Effector memory CD8-positive, alpha-beta T cell (primary cell): ENCODE measurements at regions not wholly inside any gene's neighbourhood (a gene's known extent, or its start where the extent isn't known, plus 50 kb on each side); places are given as distances from the start of the nearest gene placed in this dataset.
"Not testable (repeated sequence)": the region's sequence is repeated elsewhere in the genome, so short reads cannot be mapped to it uniquely, and the experiment has no call there.

Source experiments
- ATAC-seq: fragments of 150-1000 bp; cut with Tn5 transposase; replicated peaks from 2 replicates; pipeline ENCODE4 v1.10.0; 2021; ENCODE audit warnings: mild to moderate bottlenecking, moderate library complexity
- DNase-seq, 3 experiments: peaks; one replicate each; pipeline ENCODE4 v3.0.0; 2021
- H3K27ac Mint-ChIP-seq, 2 donors: one replicate each; pipeline ENCODE4 v1.8.0; 2022; ENCODE audit warnings: mild to moderate bottlenecking in 2 of 2, mixed read lengths in 2 of 2, moderate library complexity in 2 of 2
- H3K27me3 Mint-ChIP-seq, 2 donors: one replicate each; pipeline ENCODE4 v1.8.0; 2022; ENCODE audit warnings: mixed read lengths in 2 of 2
- H3K36me3 Mint-ChIP-seq: one replicate; pipeline ENCODE4 v1.8.0; 2022; ENCODE audit warnings: mild to moderate bottlenecking, moderate library complexity, mixed read lengths; ENCODE audit not compliant: insufficient read depth
- H3K4me1 Mint-ChIP-seq, 2 donors: one replicate each; pipeline ENCODE4 v1.8.0; 2022; ENCODE audit warnings: low read depth in 2 of 2, mixed read lengths in 2 of 2
- H3K4me3 Mint-ChIP-seq, 2 donors: one replicate each; pipeline ENCODE4 v1.8.0; 2022; ENCODE audit warnings: mild to moderate bottlenecking in 2 of 2, mixed read lengths in 2 of 2, moderate library complexity in 2 of 2
- H3K9me3 Mint-ChIP-seq, 2 donors: one replicate each; pipeline ENCODE4 v1.8.0; 2022; ENCODE audit warnings: mixed read lengths in 2 of 2

DNA sequence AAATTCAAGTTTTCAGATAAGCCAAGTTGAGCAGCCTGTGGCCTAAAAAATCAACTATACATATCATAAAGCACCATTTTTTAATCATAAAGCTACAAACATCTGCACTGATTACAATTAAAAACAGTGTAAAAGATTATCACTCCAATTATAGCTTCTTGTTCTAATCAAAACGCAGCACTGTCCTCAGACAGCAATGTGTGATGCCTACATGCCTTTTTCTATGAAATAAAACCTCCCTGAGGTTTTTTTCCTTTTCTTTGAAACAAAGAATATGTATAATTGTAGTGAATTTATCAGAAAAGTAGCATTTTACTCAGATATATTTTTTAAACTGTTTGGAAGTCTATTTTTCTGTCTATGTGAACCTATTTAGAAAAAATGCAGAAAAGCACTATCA is 366.1 kb upstream of the CCNH start:
- Mint-ChIP-seq H3K4me3 (no peak overlapping the region), H3K27ac (no peak overlapping the region), H3K27me3 (peaks cover 24 to 44% of the 10 kb centered on the region in 2 donors), H3K4me1 (no peaks in the 10 kb centered on the region), H3K9me3 (no peaks in the 10 kb centered on the region), H3K36me3 (no peaks in the 10 kb centered on the region)
- no peak for ATAC-seq
- no peak for DNase-seq

DNA sequence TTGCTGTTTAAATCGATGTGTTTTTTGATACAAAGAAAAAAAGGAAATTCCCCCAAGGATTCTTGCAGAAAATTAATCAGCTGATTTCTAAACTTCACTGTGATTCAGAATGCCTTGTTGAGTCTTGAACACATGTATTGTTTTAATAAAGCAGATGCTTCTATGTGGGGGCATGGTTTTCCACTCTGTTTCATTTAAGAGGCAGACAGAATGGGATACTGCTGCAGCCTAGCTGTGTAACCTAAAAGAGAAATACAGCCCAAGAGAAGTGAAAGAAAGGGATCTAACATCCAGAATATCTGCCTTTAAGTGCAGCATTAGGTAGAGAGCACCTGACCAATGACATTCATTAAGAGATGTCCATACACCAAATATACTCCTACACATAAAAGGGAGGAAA is 365.1 kb upstream of the CCNH start:
- Mint-ChIP-seq H3K4me3 (no peak overlapping the region), H3K27me3 (peaks cover 31 to 53% of the 10 kb centered on the region in 2 donors), H3K27ac (no peak overlapping the region), H3K36me3 (no peaks in the 10 kb centered on the region), H3K9me3 (no peaks in the 10 kb centered on the region), H3K4me1 (no peaks in the 10 kb centered on the region)
- ATAC-seq, result no peak
- DNase-seq, result no peak

DNA sequence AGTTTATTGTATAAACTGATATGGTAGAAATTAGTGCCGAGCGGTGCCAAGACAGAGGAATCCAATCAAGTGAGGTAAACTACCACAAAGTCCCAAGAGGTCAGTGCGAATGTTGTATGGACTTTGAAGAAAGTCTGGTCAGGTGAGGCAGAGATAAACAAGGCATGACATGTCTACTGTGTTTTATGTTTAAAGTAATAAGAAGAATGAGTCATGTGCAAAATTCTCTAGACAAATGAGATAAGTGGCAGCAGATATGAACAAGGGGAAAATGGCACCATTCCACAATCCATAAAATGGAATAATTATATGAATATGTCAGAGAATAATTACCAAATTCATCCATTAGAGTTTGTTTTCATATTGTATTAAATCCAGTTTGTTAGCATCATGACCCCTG is 364.1 kb upstream of the CCNH start:
- peaks cover 26 to 48% of the 10 kb centered on the region in 2 donors for H3K27me3 Mint-ChIP-seq
- H3K27ac Mint-ChIP-seq, result no peak overlapping the region
- H3K4me1 Mint-ChIP-seq, result no peaks in the 10 kb centered on the region
- DNase-seq (no peak), ATAC-seq (no peak)
- H3K9me3 Mint-ChIP-seq, result no peaks in the 10 kb centered on the region
- no peak overlapping the region for H3K4me3 Mint-ChIP-seq
- no peaks in the 10 kb centered on the region for H3K36me3 Mint-ChIP-seq

DNA sequence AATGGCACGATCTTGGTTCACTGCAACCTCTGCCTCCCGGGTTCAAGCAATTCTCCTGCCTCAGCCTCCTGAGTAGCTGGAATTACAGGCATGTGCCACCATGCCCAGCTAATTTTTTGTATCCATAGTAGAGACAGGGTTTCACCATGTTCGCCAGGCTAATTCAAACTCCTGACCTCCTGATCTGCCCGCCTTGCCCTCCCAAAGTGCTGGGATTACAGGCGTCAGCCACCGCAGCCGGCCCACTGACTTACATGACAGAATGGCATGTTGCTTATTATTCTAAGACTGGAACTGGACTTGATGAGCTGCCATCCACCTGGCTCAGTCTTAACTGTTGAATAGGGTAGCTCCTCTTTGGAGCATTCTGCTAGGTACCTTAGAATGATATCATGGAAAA is 363.6 kb upstream of the CCNH start:
- not testable (repeated sequence) for H3K36me3 Mint-ChIP-seq, ATAC-seq, H3K4me3 Mint-ChIP-seq, DNase-seq, H3K9me3 Mint-ChIP-seq, H3K27ac Mint-ChIP-seq, H3K4me1 Mint-ChIP-seq
- peaks cover 21 to 43% of the 10 kb centered on the region in 2 donors for H3K27me3 Mint-ChIP-seq

DNA sequence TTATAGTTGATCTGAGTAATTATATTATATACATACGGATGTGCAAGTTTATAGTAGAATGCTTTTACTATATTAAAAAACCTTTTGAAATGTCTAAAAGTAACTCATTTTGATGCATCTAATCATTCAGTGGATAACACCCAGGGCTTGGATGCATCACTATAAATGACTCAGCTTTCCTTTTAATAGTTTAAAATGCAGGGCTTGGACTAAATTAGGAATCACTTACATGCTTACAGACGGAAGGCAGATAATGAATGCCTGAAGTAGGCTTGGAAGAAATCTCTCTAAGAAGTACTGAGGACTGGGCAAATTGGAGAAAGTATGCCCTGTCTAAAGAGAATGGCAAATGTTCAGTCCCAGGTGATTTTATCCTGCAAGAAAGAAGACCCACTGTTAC is 362.5 kb upstream of the CCNH start:
- no peak overlapping the region for H3K27ac Mint-ChIP-seq
- H3K27me3 Mint-ChIP-seq, result peaks cover 21 to 33% of the 10 kb centered on the region in 2 donors
- H3K4me1 Mint-ChIP-seq, result no peaks in the 10 kb centered on the region
- ATAC-seq (no peak), DNase-seq (no peak)
- no peaks in the 10 kb centered on the region for H3K9me3 Mint-ChIP-seq
- H3K36me3 Mint-ChIP-seq, result no peaks in the 10 kb centered on the region
- no peak overlapping the region for H3K4me3 Mint-ChIP-seq

DNA sequence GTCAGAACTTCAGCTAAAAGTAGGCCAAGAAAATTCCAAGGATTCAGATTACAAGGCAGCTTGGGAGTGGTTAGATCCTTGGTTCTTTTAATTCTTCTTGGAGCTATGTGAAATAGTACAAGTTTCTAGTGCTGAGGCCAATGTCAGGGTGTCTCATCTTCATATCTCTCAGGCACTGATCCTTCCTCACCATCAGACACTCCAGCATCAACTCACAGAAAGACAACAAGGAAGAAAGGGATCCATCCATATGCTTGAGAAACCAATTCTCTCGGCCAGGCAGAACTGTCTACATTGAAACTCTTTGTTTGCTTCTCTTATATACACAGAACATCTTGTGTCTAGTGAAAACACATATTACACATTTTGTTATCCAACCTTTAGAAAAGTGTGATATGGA is 362.1 kb upstream of the CCNH start:
- Mint-ChIP-seq H3K27ac (no peak overlapping the region), H3K4me1 (no peaks in the 10 kb centered on the region), H3K4me3 (no peak overlapping the region), H3K36me3 (no peaks in the 10 kb centered on the region), H3K9me3 (no peaks in the 10 kb centered on the region), H3K27me3 (peaks cover 22 to 33% of the 10 kb centered on the region in 2 donors)
- DNase-seq, result no peak
- no peak for ATAC-seq

DNA sequence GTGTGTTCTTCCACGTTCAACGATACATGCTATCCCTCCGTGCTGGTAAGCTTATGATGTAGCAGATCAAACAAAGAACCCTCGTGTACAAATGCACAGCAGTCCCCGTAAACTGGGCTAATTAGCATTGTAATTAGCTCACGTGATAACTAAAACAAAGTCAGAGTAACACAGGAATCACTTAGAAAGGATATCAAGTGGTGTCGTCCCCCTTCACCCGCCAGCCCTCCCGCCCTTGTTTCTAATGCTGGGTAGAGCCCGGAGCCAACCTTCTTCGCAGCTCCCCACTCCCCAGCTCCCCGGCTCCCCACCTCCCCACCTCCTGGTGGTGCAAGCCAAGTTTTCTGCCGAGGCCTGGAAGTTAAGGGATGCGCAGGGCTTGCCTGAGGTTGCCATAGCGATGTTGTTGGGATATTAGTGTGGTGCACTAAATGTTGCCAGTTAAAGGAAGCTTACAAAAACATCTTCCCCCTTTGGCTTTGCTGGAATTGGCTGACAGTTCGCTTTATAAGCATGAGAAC is 357.9 kb upstream of the CCNH start:
- Mint-ChIP-seq H3K4me3 (no peak overlapping the region), H3K9me3 (no peaks in the 10 kb centered on the region), H3K27me3 (peaks cover 30 to 37% of the 10 kb centered on the region in 2 donors), H3K27ac (no peak overlapping the region), H3K4me1 (no peaks in the 10 kb centered on the region), H3K36me3 (no peaks in the 10 kb centered on the region)
- no peak for DNase-seq
- no peak for ATAC-seq

DNA sequence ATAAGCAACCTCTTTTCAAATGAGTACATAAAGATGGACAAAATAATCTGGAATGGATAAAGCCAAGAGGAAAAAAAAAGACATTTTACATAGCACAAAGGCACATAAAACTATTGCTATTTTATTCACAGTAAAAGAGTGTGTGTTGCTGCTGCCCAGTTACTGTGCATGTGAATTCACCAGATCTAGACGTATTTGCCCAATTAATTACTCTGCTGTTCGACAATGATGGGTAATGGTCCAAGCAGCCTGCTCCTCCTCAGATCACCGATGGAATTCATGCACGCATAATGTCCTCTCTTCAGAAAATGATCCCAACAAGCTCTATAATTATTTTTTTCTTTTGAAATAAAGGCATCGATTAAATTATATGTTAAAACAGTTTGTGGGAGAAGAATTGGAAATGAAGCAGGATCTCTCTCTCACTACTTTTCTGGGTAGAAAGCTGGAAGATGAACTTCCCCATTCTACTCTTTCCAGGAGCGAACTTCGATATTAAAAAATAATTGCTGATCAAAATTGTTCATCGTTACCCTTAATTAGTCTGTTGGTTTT is 357.4 kb upstream of the CCNH start:
- no peaks in the 10 kb centered on the region for H3K36me3 Mint-ChIP-seq
- H3K9me3 Mint-ChIP-seq, result no peaks in the 10 kb centered on the region
- H3K4me3 Mint-ChIP-seq, result no peak overlapping the region
- no peak overlapping the region for H3K27ac Mint-ChIP-seq
- H3K27me3 Mint-ChIP-seq, result peaks cover 30 to 36% of the 10 kb centered on the region in 2 donors
- no peaks in the 10 kb centered on the region for H3K4me1 Mint-ChIP-seq
- DNase-seq (no peak), ATAC-seq (no peak)

DNA sequence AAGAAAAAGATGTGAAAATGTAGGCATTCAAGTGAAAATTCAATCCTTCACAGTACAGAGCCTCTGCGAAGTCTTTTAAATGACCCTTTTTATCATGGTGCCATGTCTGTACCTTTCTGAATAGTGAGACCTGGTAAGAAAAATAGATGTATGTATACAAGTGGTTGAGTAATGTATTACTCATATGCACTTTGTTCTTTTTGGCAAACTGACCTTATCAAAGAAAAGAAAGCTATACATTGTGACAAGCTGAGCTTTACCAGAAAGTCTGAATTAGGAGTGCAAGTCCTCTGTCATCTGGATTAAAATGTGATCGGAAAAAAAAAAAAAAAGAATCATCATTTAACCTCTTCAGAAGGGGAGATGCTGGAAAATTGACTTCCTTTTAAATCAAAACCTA is 356.4 kb upstream of the CCNH start:
- Mint-ChIP-seq H3K4me3 (no peak overlapping the region), H3K27me3 (peaks cover 21 to 30% of the 10 kb centered on the region in 2 donors), H3K36me3 (no peaks in the 10 kb centered on the region), H3K4me1 (no peaks in the 10 kb centered on the region), H3K27ac (no peak overlapping the region), H3K9me3 (no peaks in the 10 kb centered on the region)
- DNase-seq, result no peak
- no peak for ATAC-seq

DNA sequence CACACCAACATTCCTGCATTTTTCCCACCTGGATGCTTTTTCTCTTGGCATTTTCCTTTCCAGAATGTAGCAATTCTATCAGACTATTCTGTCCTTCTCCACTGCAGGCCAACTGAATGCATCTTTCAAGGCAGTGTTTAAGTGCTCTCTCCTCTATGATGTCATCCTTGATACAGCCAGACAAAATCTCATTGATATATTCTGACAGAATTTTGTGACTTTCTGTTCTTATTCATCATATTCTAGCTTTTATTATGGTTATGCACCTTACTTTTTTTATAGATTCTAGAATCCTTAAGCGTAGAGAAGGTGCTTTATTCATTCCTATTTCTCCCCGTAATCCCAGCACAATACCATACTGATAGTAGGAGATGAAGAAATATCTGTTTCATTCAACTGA is 355.5 kb upstream of the CCNH start:
- no peak overlapping the region for H3K4me3 Mint-ChIP-seq
- H3K4me1 Mint-ChIP-seq, result no peaks in the 10 kb centered on the region
- peaks cover 12 to 22% of the 10 kb centered on the region in 2 donors for H3K27me3 Mint-ChIP-seq
- no peaks in the 10 kb centered on the region for H3K36me3 Mint-ChIP-seq
- ATAC-seq, result no peak
- H3K9me3 Mint-ChIP-seq, result no peaks in the 10 kb centered on the region
- no peak for DNase-seq
- no peak overlapping the region for H3K27ac Mint-ChIP-seq

DNA sequence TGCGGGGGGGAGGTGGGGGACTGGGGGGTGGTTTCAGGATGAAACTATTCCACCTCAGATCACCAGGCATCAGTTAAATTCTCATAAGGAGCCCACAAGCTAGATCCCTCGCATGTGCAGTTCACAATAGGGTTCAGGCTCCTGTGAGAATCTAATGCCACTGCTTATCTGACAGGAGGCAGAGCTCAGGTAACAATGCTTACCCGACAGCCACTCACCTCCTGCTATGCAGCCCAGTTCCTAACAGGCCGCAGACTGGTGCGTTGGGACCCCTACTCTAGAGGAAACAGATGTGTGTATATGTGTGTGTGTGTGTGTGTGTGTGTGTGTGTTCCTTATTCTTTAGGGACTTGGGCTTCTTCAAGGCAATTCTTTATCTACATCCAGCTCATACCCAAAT is 352.3 kb upstream of the CCNH start:
- Mint-ChIP-seq H3K27ac (no peak overlapping the region), H3K4me3 (no peak overlapping the region), H3K4me1 (no peaks in the 10 kb centered on the region), H3K36me3 (no peaks in the 10 kb centered on the region), H3K27me3 (peaks cover 9 to 27% of the 10 kb centered on the region in 2 donors), H3K9me3 (no peaks in the 10 kb centered on the region)
- ATAC-seq, result no peak
- no peak for DNase-seq

DNA sequence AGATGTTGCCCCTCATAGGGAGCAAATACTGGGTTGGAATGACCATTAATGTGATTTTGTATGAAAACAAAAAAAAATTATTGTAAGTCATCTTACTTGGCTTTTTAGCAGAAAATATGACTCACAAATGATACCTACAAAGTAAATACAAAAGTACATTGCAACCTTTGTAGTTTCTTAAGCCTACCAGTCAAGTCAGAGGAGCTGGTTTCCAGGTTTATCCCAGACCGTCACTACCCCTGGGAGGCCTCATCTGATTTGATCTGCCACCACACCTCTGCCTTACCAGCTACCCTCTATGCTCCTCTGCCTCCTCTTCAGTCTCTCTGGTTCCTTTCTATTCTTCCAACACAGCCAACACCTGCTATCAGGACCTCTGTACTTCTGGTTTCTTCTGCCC is 349.9 kb upstream of the CCNH start:
- Mint-ChIP-seq H3K9me3 (no peaks in the 10 kb centered on the region), H3K36me3 (no peaks in the 10 kb centered on the region), H3K27ac (no peak overlapping the region), H3K4me3 (no peak overlapping the region), H3K27me3 (peaks cover 9 to 13% of the 10 kb centered on the region in 2 donors), H3K4me1 (no peaks in the 10 kb centered on the region)
- DNase-seq (no peak), ATAC-seq (no peak)

DNA sequence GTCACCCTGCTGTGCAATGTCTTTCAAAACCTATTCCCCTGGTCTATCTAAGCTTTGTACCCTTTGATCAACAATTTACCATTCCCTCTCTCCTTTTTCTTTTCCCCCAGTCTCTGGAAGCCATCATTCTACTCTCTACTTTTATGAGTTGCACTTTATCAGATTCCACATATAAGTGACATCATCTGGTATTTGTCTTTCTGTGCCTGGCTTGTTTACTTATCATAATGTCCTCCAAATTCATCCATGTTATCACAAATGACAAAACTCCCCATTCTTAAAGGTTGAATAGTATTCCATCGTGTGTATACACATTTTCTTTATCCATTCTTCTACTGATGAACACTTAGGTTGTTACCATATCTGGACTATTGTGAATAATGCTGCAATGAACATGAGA is 344.2 kb upstream of the CCNH start:
- no peak overlapping the region for H3K4me3 Mint-ChIP-seq
- DNase-seq (no peak), ATAC-seq (no peak)
- H3K4me1 Mint-ChIP-seq, result no peaks in the 10 kb centered on the region
- H3K27ac Mint-ChIP-seq, result no peak overlapping the region
- H3K36me3 Mint-ChIP-seq, result no peaks in the 10 kb centered on the region
- peaks cover 0 to 3% of the 10 kb centered on the region in 2 donors for H3K27me3 Mint-ChIP-seq
- no peaks in the 10 kb centered on the region for H3K9me3 Mint-ChIP-seq

DNA sequence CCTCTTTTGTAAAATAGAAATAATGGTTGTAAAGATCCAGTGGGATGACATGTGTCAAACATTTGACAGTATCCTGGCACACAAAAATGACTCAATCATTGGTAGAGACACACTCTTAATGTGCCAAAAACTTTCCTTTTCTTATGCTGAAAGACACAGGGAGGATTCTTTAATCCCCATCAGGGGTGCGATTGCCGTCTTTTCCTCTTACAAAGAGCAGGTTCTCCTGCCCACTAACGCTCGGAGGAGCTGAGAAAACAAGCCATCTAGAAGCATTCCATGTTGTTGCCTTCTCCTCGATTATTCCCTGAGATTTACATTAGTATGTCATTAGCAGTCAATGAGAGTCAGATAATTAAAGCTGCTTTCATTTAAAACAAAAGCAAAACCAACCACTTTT is 342.6 kb upstream of the CCNH start:
- no peaks in the 10 kb centered on the region for H3K4me1 Mint-ChIP-seq

More for the DNA sequence above, 342.6 kb upstream of the CCNH start:
- no peaks in the 10 kb centered on the region for H3K36me3 Mint-ChIP-seq
- H3K4me3 Mint-ChIP-seq, result no peak overlapping the region
- no peak for ATAC-seq
- H3K27ac Mint-ChIP-seq, result no peak overlapping the region
- no peak for DNase-seq
- H3K27me3 Mint-ChIP-seq, result no peaks in the 10 kb centered on the region
- H3K9me3 Mint-ChIP-seq, result no peaks in the 10 kb centered on the region
